HEK293T (cell line): ENCODE measurements at regions not wholly inside any gene's neighbourhood (a gene's known extent, or its start where the extent isn't known, plus 50 kb on each side); places are given as distances from the start of the nearest gene placed in this dataset.
"Not testable (repeated sequence)": the region's sequence is repeated elsewhere in the genome, so short reads cannot be mapped to it uniquely, and the experiment has no call there.

Experiments
- CTCF ChIA-PET: fragments of 350-600 bp; formaldehyde crosslinking; extraction: SDS; loops from one replicate; lab custom pipeline; 2021; ENCODE audit warnings: antibody characterized with exemption, inconsistent platforms; lab: Yijun Ruan, JAX
- POLR2A ChIA-PET: fragments of 350-600 bp; formaldehyde crosslinking; extraction: SDS; loops from one replicate; lab custom pipeline; 2020; ENCODE audit warnings: antibody characterized with exemption, inconsistent platforms; lab: Yijun Ruan, JAX
- DNase-seq: peaks from one replicate; pipeline ENCODE4 v3.0.0; 2012; ENCODE audit warnings: mixed read lengths; ENCODE audit errors: extremely low spot score
- ARNT ChIP-seq: fragments of 450-650 bp; IDR thresholded peaks from 2 replicates; pipeline ENCODE4 v1.6.1; 2017; ENCODE audit warnings: mild to moderate bottlenecking
- BHLHE40 ChIP-seq: fragments of 450-650 bp; IDR thresholded peaks from 2 replicates; pipeline ENCODE4 v1.6.1; 2016; ENCODE audit warnings: mild to moderate bottlenecking, moderate library complexity, borderline replicate concordance
- CTBP1 ChIP-seq: fragments of 450-650 bp; IDR thresholded peaks from 2 replicates; pipeline ENCODE4 v1.6.1; 2016; ENCODE audit warnings: borderline replicate concordance
- ELF4 ChIP-seq: fragments of 450-650 bp; IDR thresholded peaks from 2 replicates; pipeline ENCODE4 v1.6.1; 2017; ENCODE audit warnings: antibody characterized with exemption
- FOXA1 ChIP-seq: fragments of 450-650 bp; IDR thresholded peaks from 2 replicates; pipeline ENCODE4 v1.6.1; 2016; ENCODE audit warnings: mild to moderate bottlenecking
- FOXK2 ChIP-seq: fragments of 450-650 bp; IDR thresholded peaks from 2 replicates; pipeline ENCODE4 v1.6.1; 2016; ENCODE audit warnings: mild to moderate bottlenecking
- FOXM1 ChIP-seq: fragments of 450-650 bp; IDR thresholded peaks from 2 replicates; pipeline ENCODE4 v1.6.1; 2017; ENCODE audit warnings: mild to moderate bottlenecking, borderline replicate concordance
- HDGF ChIP-seq: fragments of 450-650 bp; IDR thresholded peaks from 2 replicates; pipeline ENCODE4 v1.6.1; 2017; ENCODE audit warnings: antibody characterized with exemption, borderline replicate concordance
- L3MBTL2 ChIP-seq: fragments of 450-650 bp; conservative IDR thresholded peaks from 2 replicates; pipeline ENCODE4 v1.6.1; 2016; ENCODE audit warnings: mild to moderate bottlenecking
- LEF1 ChIP-seq: fragments of 450-650 bp; IDR thresholded peaks from 2 replicates; pipeline ENCODE4 v1.6.1; 2017; ENCODE audit warnings: mild to moderate bottlenecking, borderline replicate concordance
- NFRKB ChIP-seq: fragments of 450-650 bp; IDR thresholded peaks from 2 replicates; pipeline ENCODE4 v1.6.1; 2016; ENCODE audit warnings: mild to moderate bottlenecking, moderate library complexity
- SP1 ChIP-seq: fragments of 450-650 bp; IDR thresholded peaks from 2 replicates; pipeline ENCODE4 v1.6.1; 2017
- SUZ12 ChIP-seq: fragments of 450-650 bp; IDR thresholded peaks from 2 replicates; pipeline ENCODE4 v1.6.1; 2016; ENCODE audit warnings: mild to moderate bottlenecking
- TARDBP ChIP-seq: fragments of 450-650 bp; IDR thresholded peaks from 2 replicates; pipeline ENCODE4 v1.6.1; 2016
- ZNF384 ChIP-seq: fragments of 450-650 bp; IDR thresholded peaks from 2 replicates; pipeline ENCODE4 v1.6.1; 2016
- TF ChIP-seq, protein P1 (sequence below): fragments of 450-650 bp; IDR thresholded peaks from 2 replicates; pipeline ENCODE4 v1.6.1; 2016

- ChIA-PET CTCF (no interaction called here), POLR2A (no interaction called here)
- no peak for DNase-seq
- TF ChIP-seq L3MBTL2 (no peak), BHLHE40 (no peak), FOXK2 (no peak), ZNF384 (no peak), HDGF (no peak)
Measured at GRCh38 chr7:8327199-8327598, 65.2 kb upstream of the ICA1 start.

GRCh38 chr7:8338206-8338605, 76.2 kb upstream of the ICA1 start:
- TF ChIP-seq ELF4 (no peak), FOXA1 (no peak), TARDBP (no peak), FOXK2 (no peak), ARNT (no peak), NFRKB (no peak), FOXM1 (no peak), SP1 (no peak)
- TF ChIP-seq, protein P1, sequence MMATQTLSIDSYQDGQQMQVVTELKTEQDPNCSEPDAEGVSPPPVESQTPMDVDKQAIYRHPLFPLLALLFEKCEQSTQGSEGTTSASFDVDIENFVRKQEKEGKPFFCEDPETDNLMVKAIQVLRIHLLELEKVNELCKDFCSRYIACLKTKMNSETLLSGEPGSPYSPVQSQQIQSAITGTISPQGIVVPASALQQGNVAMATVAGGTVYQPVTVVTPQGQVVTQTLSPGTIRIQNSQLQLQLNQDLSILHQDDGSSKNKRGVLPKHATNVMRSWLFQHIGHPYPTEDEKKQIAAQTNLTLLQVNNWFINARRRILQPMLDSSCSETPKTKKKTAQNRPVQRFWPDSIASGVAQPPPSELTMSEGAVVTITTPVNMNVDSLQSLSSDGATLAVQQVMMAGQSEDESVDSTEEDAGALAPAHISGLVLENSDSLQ: no peak
- POLR2A ChIA-PET: no interaction called here
- CTCF ChIA-PET: no interaction called here
- DNase-seq: no peak

DNA sequence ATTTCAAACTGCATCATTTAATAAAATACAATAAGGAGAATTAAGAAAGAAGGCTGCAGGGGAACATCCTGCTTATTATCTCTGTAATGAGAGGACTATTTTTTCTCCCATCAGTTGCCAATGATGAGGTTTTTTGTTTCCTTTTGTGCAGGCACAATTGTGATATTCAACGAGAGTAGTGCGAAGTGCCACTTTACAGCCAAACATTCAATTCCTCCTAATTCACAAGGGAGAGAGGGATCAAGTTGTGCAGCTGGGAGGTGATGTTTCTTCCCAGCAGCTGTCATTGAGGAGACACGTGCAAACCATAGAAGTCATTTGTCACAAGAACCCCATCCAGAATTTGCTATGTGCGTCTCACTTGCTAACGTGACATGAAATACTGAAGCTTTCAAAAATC, 81.6 kb upstream of the ICA1 start:
- TF ChIP-seq ARNT: no peak
- TF ChIP-seq SUZ12: no peak
- TF ChIP-seq ZNF384: no peak
- TF ChIP-seq, protein P1: no peak
- TF ChIP-seq HDGF: no peak
- ChIA-PET POLR2A (no interaction called here), CTCF (no interaction called here)
- DNase-seq: no peak

DNA sequence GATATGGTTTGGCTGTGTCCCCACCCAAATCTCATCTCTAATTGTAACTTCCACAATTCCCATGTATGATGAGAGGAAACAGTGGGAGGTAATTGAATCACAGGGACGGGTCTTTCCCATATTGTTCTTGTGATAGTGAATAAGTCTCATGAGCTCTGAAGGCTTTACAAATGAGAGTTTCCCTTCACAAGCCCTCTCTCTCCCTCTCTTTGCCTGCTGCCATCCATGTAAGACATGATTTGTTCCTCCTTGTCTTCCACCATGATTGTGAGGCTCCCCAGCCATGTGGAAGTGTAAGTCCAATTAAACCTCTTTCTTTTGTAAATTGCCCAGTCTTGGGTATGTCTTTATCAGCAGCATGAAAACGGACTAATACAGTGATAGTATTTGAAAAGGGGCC, 85.4 kb upstream of the ICA1 start:
- CTCF ChIA-PET, POLR2A ChIA-PET, DNase-seq: not testable (repeated sequence)

GRCh38 chr7:8351654-8352053, 81.8 kb upstream of the NXPH1 start:
- CTCF ChIA-PET, POLR2A ChIA-PET: not testable (repeated sequence)

DNA sequence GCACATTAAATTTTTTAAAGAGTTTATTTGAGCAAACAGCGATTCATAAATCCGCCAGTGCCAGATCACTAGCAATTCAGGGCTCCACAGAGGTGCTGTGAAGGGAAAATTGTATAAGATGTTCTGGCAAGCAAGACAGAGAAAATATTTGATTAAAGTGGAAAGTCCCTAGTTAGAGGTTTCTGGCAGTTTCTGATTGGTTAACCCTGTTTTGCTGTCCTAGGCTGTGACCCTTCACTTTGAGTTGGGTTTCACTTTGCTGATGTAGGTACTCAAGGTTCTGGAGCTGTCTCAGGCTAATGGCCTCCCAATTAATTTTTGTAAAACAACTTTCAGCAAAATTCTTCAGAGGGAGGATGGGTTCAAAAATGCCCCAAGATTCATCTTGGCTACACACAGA, 79.4 kb upstream of the NXPH1 start:
- POLR2A ChIA-PET: no interaction called here
- CTCF ChIA-PET: no interaction called here
- no peak for TF ChIP-seq ZNF384
- no peak for TF ChIP-seq SP1
- TF ChIP-seq CTBP1: no peak
- TF ChIP-seq L3MBTL2: no peak
- TF ChIP-seq FOXK2: no peak
- TF ChIP-seq, protein P1: no peak
- no peak for TF ChIP-seq LEF1
- no peak for TF ChIP-seq ARNT
- no peak for TF ChIP-seq TARDBP
- no peak for TF ChIP-seq BHLHE40
- TF ChIP-seq FOXM1: no peak
- TF ChIP-seq HDGF: no peak
- TF ChIP-seq ELF4: no peak
- no peak for TF ChIP-seq SUZ12
- TF ChIP-seq NFRKB: no peak
- DNase-seq: no peak

More at GRCh38 chr7:8351654-8352053, 81.8 kb upstream of the NXPH1 start:
- not testable (repeated sequence) for DNase-seq

- CTCF ChIA-PET: no interaction called here
- TF ChIP-seq L3MBTL2 (no peak), HDGF (no peak), BHLHE40 (no peak), TARDBP (no peak), FOXM1 (no peak), ELF4 (no peak), FOXA1 (no peak), CTBP1 (no peak), SP1 (no peak)
- TF ChIP-seq, protein P1: no peak
- no peak for DNase-seq
- POLR2A ChIA-PET: no interaction called here
Measured at GRCh38 chr7:8354503-8354902, 78.9 kb upstream of the NXPH1 start.
